GM12864 (cell line): ENCODE measurements at regions not wholly inside any gene's neighbourhood (a gene's known extent, or its start where the extent isn't known, plus 50 kb on each side); places are given as distances from the start of the nearest gene placed in this dataset.

Source experiments
- DNase-seq: peaks from one replicate; pipeline ENCODE4 v3.0.0-alpha.2; 2011; ENCODE audit warnings: low read depth
- H3K4me3 ChIP-seq: 2 replicates; pipeline ENCODE4 v1.5.1; 2011; ENCODE audit warnings: mild to moderate bottlenecking, low read depth, low read length, control low read depth
- CTCF ChIP-seq: IDR thresholded peaks from 2 replicates; pipeline ENCODE4 v1.5.1; 2011; ENCODE audit warnings: low read depth, mild to moderate bottlenecking, moderate library complexity, low read length, control low read depth, inconsistent platforms; ENCODE audit errors: missing control alignments

GRCh38 chr5:2163060-2163856 lies 280.5 kb upstream of the IRX4 start:
- H3K4me3 ChIP-seq: no peak overlapping the region
- no peak for DNase-seq
- no peak for TF ChIP-seq CTCF

DNA sequence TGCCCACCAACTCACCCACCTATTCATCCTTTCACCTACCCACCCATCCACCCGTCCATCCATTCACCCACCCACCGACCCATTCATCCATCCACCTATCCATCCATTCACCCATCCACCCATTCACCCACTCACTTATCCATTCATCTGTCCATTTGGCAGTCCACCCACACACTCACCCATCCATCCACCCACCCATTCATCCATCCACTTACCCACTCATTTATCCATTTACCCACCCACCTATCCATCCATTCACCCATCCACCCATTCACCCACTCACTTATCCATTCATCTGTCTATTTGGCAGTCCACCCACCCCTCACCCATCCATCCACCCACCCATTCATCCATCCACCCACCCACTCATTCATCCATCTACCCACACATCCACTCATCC lies 278.1 kb upstream of the IRX4 start:
- TF ChIP-seq CTCF: no peak
- no peak for DNase-seq
- H3K4me3 ChIP-seq: no peak overlapping the region

DNA sequence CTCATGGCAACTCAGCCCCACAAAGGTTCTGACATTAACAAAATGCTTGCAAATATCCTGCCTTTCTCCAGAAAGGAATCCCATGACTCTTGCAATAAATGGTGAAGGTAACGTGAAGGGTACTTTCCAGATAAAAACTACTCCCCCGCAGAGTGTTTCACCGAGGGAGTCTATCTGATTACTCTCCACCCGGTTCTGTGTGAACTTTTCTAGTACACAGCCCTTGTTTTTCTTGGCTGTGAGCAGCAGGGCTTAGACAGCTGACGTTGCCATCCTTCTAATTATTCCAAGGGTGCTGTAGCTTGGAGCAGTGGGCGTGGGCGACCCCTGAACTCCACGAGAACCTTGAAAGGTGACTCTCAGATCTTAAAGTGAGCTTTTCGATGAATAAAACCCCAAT lies 276.0 kb upstream of the IRX4 start:
- DNase-seq: no peak
- no peak for TF ChIP-seq CTCF
- H3K4me3 ChIP-seq: no peak overlapping the region

- DNase-seq: no peak
- TF ChIP-seq CTCF: no peak
- H3K4me3 ChIP-seq: no peak overlapping the region
Measured at GRCh38 chr5:2158109-2158508, 275.4 kb upstream of the IRX4 start.

DNA sequence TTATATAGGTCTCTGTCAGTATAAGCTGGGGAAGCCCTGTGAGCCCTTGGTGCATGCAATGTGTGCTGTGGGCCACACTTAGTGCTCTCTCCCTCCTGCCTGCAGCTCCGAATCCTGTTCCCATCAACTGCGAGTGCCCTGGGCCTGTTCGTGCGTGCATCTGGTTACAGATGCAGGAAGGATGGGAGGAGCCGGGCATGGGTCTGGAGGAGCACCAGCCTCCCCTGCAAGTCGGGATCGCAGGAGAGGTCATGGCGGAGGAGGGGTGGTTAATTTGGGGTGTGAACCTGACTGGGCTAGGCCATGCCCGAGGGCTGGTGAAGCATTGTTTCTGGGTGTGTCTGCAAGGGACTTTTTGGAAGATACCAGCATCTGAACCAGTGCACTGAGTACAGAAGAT lies 274.6 kb upstream of the IRX4 start:
- TF ChIP-seq CTCF: no peak
- DNase-seq: no peak
- H3K4me3 ChIP-seq: no peak overlapping the region

- DNase-seq: no peak
- H3K4me3 ChIP-seq: no peak overlapping the region
- TF ChIP-seq CTCF: no peak
Measured at GRCh38 chr5:2156358-2157059, 273.8 kb upstream of the IRX4 start.
